ENCODE measurements at regions not wholly inside any gene's neighbourhood (a gene's known extent, or its start where the extent isn't known, plus 50 kb on each side); places are given as distances from the start of the nearest gene placed in this dataset.

GRCh38 chr10:128560993-128561392 is 434.8 kb upstream of the MKI67 start:
- DNase-seq = no peak

- DNase-seq = no peak
Measured at GRCh38 chr10:128563387-128563786, 437.2 kb upstream of the MKI67 start.

- no peak for DNase-seq
Measured at GRCh38 chr10:128563904-128564303, 437.7 kb upstream of the MKI67 start.

- no peak for DNase-seq
Measured at GRCh38 chr10:128566361-128566968, 440.2 kb upstream of the MKI67 start.

- no peak for DNase-seq
Measured at GRCh38 chr10:128567551-128567950, 441.3 kb upstream of the MKI67 start.

GRCh38 chr10:128568041-128568440 is 441.8 kb upstream of the MKI67 start:
- DNase-seq = no peak

- DNase-seq = no peak
Measured at GRCh38 chr10:128568491-128568890, 442.3 kb upstream of the MKI67 start.

- DNase-seq = no peak
Measured at GRCh38 chr10:128568990-128569945, 443.0 kb upstream of the MKI67 start.

- no peak for DNase-seq
Measured at GRCh38 chr10:128570319-128570995, 444.2 kb upstream of the MKI67 start.

GRCh38 chr10:128571071-128571470 is 444.8 kb upstream of the MKI67 start:
- no peak for DNase-seq

- DNase-seq = no peak
Measured at GRCh38 chr10:128571745-128572144, 445.5 kb upstream of the MKI67 start.

GRCh38 chr10:128572696-128573095 is 446.5 kb upstream of the MKI67 start:
- DNase-seq = no peak

- no peak for DNase-seq
Measured at GRCh38 chr10:128573281-128573845, 447.1 kb upstream of the MKI67 start.

- DNase-seq = no peak
Measured at GRCh38 chr10:128573986-128574385, 447.8 kb upstream of the MKI67 start.

- DNase-seq = no peak
Measured at GRCh38 chr10:128574581-128575210, 448.5 kb upstream of the MKI67 start.

- DNase-seq = no peak
Measured at GRCh38 chr10:128575761-128576160, 449.5 kb upstream of the MKI67 start.

- DNase-seq = no peak
Measured at GRCh38 chr10:128576336-128576735, 450.1 kb upstream of the MKI67 start.

- DNase-seq = no peak
Measured at GRCh38 chr10:128576943-128577670, 450.9 kb upstream of the MKI67 start.

GRCh38 chr10:128577958-128578750 is 451.9 kb upstream of the MKI67 start:
- no peak for DNase-seq

- no peak for DNase-seq
Measured at GRCh38 chr10:128578766-128579165, 452.5 kb upstream of the MKI67 start.
